Stimulated activated CD4-positive, alpha-beta T cell treated with anti-CD3 and anti-CD28 coated beads, TNF-alpha, amount 100 ng/mL, for 24 hours (primary cell): ENCODE measurements at regions not wholly inside any gene's neighbourhood (a gene's known extent, or its start where the extent isn't known, plus 50 kb on each side); places are given as distances from the start of the nearest gene placed in this dataset.
"Not testable (repeated sequence)": the region's sequence is repeated elsewhere in the genome, so short reads cannot be mapped to it uniquely, and the experiment has no call there.

Experiments used
- DNase-seq, 3 experiments: peaks; one replicate each; pipeline ENCODE4 v3.0.0-alpha.2; 2020; ENCODE audit warnings: low read depth in 3 of 3

DNA sequence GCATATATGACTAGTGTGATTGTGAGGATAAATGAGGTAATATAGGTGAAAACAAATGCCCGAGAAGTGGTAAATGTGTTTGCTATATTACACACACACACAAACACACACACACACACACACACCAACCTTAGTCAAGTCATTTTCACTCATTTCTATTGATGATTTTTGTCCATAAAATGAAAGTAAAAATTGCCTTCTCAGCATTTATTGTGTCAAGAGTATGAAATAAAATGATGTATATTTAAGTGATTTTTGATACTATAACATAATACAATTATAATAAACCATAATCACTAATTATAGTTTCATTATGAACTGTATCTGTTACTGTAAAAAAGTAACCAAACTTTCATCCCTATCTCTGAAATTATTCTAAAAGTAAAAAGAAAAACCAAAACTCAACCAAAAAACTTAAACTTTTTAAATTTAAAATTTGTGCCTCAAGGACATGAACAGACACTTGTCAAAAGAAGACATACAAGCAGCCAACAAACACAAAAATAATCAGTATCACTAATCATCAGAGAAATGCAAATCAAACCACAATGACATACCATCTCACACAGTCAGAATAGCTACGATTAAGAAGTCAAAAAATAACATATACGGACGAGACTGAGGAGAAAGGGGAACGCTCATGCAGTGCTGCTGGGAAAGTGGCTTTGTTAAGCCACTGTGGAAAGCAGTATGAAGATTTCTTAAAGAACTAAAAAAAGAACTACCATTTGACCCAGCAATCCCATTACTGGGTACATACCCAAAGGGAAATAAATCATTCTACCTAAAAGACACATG is 601.0 kb downstream of the TMA16 start:
- no peak for DNase-seq

- no peak for DNase-seq
Measured at GRCh38 chr4:164096766-164097518, 602.5 kb downstream of the TMA16 start.

- not testable (repeated sequence) for DNase-seq
Measured at GRCh38 chr4:164100741-164101365, 606.4 kb downstream of the TMA16 start.

GRCh38 chr4:164108971-164109370 is 614.5 kb downstream of the TMA16 start:
- DNase-seq, result no peak

DNA sequence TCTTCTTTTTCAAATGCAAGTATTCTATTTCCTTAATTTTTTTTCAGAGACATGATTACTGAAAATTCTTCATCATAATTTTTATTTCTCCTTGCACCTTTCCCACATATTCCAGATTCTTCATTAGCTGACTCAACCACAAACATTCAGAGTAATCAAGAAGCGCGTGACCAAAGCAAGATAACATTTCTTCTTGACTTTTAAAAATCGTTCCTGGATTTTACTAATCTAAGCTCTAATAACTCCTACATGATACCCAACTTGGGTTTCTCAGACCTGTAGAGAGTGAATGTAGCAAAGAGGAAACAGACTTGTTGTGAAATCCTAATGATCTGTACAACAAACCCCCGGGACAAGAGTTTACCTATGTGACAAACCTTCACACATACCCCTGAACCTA is 615.0 kb downstream of the TMA16 start:
- no peak for DNase-seq

- no peak for DNase-seq
Measured at GRCh38 chr4:164115236-164115635, 620.7 kb downstream of the TMA16 start.

DNA sequence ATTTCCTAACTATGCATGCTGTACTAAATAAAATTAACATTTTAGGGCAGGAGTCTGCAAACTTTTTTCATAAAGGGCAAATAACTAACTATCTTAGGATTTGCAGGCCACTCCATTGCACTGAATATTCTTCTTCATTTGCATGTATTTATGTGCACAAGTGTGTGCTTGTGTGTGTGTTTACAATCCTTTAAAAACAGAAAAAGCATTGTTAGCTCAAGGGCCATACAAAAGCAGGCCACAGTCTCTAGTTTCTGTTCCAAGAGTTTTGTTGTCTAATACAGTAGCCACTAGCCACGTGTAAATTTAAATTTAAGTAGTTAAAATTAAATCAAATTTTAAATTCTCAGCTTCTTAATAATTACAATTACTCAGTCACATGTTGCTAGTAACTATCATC is 621.8 kb downstream of the TMA16 start:
- DNase-seq, result no peak

GRCh38 chr4:164134388-164134787 is 619.5 kb upstream of the SMIM31 start:
- DNase-seq, result no peak

DNA sequence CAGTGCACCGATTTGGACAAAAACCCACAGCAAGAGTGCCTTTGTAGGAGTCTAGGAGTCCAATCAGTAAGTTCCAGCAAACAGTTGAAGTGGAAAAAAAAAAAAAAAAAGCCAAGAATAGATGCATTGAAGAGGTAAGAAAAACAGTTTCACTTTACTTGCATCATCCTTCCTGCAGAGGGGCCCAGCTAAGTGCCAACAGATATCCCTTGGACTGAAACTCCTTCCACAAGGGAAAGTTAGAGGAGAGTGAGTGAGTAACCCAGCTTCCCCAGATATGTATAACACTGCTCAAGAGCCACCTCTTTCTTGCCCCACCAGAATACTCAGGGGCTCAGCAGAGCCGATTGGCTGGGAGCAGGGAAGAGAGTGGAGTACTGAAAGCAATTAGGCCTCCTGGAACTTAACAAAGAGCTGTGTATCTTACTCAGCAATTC is 617.7 kb upstream of the SMIM31 start:
- no peak for DNase-seq

GRCh38 chr4:164138521-164138920 is 615.4 kb upstream of the SMIM31 start:
- DNase-seq, result no peak

GRCh38 chr4:164139291-164139690 is 614.6 kb upstream of the SMIM31 start:
- DNase-seq, result no peak

DNA sequence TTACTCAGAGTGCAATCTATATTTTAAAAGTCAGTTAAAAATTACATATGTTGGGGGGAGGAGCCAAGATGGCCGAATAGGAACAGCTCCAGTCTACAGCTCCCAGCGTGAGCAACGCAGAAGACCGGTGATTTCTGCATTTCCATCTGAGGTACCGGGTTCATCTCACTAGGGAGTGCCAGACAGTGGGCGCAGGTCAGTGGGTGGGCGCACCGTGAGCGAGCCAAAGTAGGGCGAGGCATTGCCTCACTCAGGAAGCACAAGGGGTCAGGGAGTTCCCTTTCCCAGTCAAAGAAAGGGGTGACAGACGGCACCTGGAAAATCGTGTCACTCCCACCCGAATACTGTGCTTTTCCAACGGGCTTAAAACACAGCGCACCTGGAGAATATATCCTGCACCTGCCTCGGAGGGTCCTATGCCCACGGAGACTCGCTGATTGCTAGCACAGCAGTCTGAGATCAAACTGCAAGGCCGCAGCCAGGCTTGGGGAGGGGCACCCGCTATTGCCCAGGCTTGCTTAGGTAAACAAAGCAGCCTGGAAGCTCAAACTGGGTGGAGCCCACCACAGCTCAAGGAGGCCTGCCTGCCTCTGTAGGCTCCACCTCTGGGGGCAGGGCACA is 612.1 kb upstream of the SMIM31 start:
- DNase-seq, result not testable (repeated sequence)

DNA sequence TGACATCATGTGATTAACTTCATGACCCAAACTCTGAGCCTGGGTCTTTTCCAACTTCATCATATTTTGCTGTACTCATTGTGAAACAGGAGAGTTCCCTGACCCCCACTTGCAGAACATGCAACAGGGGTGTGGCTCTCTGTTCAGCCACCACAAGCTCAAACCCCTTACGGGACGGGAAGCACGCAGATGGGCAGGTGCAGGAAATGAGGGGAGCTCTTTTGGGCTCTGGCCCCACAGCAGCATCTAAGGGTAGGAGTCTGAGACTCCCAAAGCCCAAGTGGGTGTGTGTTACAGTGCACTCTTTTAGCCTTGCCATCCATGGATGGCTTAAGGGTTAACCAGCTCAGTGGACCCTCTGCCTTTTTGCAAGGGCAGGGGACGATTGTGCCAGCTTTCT is 599.5 kb upstream of the SMIM31 start:
- no peak for DNase-seq

DNA sequence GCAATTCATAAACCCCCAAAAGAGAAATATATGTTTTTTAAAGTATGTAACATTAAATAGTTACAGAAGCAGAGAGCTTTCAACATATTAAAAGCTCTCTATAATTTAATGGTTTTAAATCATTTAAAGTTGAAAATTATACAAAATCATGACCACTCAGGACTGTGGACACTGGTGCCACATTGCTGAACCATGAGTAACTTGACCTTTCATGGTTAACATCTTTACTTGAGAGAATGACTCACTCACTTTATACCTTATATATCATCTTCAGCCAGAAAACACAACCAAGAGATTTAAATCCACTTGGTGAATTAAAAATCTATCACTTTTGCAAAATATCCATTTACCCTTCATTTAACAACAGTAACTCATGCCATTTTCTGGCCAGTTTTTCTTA is 584.3 kb upstream of the SMIM31 start:
- no peak for DNase-seq

GRCh38 chr4:164177153-164177552 is 576.8 kb upstream of the SMIM31 start:
- DNase-seq, result no peak

DNA sequence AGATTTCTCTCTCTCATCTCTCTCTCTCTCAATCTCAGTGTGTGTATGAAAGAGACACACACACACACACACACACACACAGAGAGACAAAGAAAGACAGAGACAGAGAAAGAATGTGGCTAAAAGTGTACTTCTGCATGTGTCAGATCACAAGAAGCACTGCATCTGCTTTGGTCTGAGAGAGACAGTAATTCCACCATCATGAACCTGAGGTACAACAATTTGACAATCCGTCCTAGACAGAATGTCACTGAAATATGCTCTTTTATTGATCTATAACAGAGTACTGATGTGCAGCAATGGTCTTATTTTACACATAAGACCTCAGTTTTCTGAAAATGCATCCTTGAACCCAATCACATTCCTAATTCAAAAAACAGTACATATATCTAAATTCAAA is 576.2 kb upstream of the SMIM31 start:
- no peak for DNase-seq

DNA sequence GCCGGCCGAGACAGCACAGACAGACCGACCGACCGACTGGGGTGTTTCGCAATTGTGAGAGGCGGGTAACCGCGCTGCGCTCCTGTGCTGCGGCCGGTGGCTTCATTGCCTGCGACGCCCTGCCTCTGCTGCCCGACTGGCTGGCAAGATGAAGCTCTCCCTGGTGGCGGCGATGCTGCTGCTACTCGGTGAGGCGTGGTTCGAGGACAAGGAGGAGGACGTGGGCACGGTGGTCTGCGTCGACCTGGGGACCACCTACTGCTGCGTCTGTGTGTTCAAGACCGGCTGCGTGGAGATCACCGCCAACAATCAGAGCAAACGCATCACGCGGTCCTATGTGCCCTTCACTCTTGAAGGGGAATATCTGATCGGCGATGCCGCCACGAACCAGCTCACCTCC is 565.7 kb upstream of the SMIM31 start:
- DNase-seq, result no peak

DNA sequence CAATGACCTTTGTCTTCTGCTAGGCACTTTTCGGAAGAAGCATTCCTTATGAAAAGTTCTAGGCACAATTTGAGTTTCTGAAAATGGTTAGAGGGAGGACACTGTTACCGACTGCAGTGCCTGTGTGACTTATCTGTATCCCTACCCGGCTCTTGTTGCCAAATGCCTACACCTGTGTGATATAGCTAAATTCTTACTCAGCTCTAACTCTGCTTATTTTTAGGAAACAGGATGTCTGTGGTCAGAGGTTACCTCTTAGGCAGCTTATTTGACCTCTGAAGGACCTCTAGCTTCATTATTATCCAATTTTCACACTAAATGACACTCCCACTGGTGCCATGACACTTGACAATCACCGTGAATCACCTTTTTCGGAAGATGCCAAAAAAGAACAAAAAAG is 561.1 kb upstream of the SMIM31 start:
- DNase-seq, result no peak

- DNase-seq, result no peak
Measured at GRCh38 chr4:164193676-164194075, 560.3 kb upstream of the SMIM31 start.

DNA sequence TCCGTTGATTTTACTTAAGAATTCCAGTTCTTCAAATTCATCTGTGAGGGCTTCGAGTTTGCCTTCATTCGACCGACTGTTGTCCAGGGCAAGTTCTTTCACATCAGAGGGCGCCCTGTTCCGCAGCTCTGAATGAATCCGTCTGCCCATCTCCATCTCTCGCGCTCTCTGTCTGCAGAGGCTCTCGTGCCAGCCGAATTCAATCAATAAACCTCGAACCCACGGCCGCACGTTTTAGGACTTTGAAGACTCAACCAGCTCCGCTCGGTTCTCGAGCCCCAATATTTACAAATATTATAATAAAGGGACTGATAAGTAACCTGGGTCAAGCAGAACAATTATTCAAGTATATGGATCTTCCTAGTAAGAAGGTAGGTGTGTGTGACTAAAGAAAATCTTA is 556.4 kb upstream of the SMIM31 start:
- no peak for DNase-seq

DNA sequence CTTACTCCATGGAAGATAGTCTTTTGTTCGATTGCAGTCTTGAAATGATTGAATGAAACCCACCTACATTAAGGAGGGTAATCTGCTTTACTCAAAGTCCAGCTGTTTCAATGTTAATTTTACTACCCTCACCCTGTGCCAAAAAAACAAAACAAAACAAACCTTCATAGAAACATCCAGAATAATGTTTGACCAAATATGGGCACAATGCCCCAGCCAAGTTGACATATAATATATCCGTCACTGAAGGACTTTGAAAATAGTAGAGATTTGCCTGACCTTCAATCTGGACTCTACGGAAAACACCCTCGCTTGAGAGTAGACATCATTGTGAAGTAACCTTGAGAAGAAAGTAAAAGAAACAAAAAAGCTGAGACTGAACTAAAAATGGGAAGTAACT is 550.5 kb upstream of the SMIM31 start:
- no peak for DNase-seq

- no peak for DNase-seq
Measured at GRCh38 chr4:164204434-164204833, 549.5 kb upstream of the SMIM31 start.
